Ovary (tissue), 3 donors: ENCODE measurements at regions not wholly inside any gene's neighbourhood (a gene's known extent, or its start where the extent isn't known, plus 50 kb on each side); places are given as distances from the start of the nearest gene placed in this dataset.

Experiments
- EP300 ChIP-seq: sonication (generic); formaldehyde crosslinking; IDR thresholded peaks from one replicate; pipeline ENCODE4 v1.6.1; 2017; ENCODE audit warnings: antibody characterized with exemption
- TF ChIP-seq, protein P1 (sequence below), 3 donors: fragments of 450-650 bp in 2 of 3; fragments of 200-600 bp in 1 of 3; IDR thresholded peaks; one replicate each; pipeline versions ENCODE4 v1.5.1 to v1.8.0; 2016 to 2022; ENCODE audit warnings: antibody characterized with exemption in 3 of 3, mild to moderate bottlenecking in 1 of 3
- donor health status: DM: no; HTN: no; CAD: no.

DNA sequence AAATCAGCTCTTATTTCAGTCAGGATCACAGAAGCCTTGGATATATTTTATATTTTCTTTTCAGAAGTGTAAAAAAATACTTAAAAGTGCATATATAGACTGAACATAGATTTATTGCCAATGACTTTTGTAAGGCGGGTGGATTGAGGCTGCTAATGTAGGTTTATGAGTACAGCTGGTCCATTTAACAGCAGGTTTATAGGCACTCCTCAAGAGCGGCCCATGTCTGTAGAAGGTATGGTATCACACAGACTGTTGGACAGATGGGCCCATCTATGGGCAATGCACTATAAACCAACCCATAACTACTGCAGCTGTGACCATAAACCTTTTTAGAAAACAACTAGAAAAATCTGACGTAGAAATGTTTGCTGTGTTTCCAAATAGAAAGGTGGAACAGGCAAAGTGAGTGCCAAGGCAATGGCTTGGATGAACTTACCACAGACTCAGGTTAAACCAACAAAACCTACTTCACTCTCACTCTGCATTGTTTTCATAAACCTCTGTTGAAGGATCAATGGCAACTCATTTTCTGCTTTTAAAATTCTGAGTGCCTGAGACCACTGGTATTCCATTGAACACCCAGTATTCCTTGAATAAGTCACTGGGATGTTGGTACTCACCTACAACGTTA is 170.6 kb upstream of the EYA4 start:
- TF ChIP-seq, protein P1, sequence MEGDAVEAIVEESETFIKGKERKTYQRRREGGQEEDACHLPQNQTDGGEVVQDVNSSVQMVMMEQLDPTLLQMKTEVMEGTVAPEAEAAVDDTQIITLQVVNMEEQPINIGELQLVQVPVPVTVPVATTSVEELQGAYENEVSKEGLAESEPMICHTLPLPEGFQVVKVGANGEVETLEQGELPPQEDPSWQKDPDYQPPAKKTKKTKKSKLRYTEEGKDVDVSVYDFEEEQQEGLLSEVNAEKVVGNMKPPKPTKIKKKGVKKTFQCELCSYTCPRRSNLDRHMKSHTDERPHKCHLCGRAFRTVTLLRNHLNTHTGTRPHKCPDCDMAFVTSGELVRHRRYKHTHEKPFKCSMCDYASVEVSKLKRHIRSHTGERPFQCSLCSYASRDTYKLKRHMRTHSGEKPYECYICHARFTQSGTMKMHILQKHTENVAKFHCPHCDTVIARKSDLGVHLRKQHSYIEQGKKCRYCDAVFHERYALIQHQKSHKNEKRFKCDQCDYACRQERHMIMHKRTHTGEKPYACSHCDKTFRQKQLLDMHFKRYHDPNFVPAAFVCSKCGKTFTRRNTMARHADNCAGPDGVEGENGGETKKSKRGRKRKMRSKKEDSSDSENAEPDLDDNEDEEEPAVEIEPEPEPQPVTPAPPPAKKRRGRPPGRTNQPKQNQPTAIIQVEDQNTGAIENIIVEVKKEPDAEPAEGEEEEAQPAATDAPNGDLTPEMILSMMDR (IDR thresholded peaks at IDR 0.05) = no peak
- no peak for TF ChIP-seq EP300
